Endothelial cell of umbilical vein (primary cell): ENCODE measurements at regions not wholly inside any gene's neighbourhood (a gene's known extent, or its start where the extent isn't known, plus 50 kb on each side); places are given as distances from the start of the nearest gene placed in this dataset.

Experiments used
- EZH2 ChIP-seq: IDR thresholded peaks from 2 replicates; pipeline ENCODE4 v1.6.1; 2012; ENCODE audit warnings: borderline replicate concordance, low read depth, mild to moderate bottlenecking, moderate library complexity, low read length, inconsistent platforms; ENCODE audit not compliant: severe bottlenecking
- POLR2A ChIP-seq: IDR thresholded peaks from 2 replicates; pipeline ENCODE4 v1.6.1; 2012; ENCODE audit warnings: low read depth, mild to moderate bottlenecking, control low read depth, low read length
- POLR2AphosphoS5 ChIP-seq: IDR thresholded peaks from 2 replicates; pipeline ENCODE4 v1.6.1; 2012; ENCODE audit warnings: low read depth, mild to moderate bottlenecking, control low read depth, low read length, moderate library complexity; ENCODE audit not compliant: insufficient read depth
- TF ChIP-seq, protein P1 (sequence below): IDR thresholded peaks from 2 replicates; pipeline ENCODE4 v1.6.1; 2011; ENCODE audit not compliant: insufficient read depth, insufficient read length
- TF ChIP-seq, protein P2 (sequence below), 2 donors: IDR thresholded peaks; 1 replicate in 1 of 2; 2 replicates in 1 of 2; pipeline ENCODE4 v1.5.1; 2011; ENCODE audit warnings: low read length in 2 of 2, mild to moderate bottlenecking in 2 of 2, moderate library complexity in 2 of 2, control low read depth in 1 of 2, inconsistent platforms in 1 of 2, low read depth in 1 of 2; ENCODE audit not compliant: insufficient read depth in 1 of 2; ENCODE audit errors: extremely low read depth in 1 of 2

DNA sequence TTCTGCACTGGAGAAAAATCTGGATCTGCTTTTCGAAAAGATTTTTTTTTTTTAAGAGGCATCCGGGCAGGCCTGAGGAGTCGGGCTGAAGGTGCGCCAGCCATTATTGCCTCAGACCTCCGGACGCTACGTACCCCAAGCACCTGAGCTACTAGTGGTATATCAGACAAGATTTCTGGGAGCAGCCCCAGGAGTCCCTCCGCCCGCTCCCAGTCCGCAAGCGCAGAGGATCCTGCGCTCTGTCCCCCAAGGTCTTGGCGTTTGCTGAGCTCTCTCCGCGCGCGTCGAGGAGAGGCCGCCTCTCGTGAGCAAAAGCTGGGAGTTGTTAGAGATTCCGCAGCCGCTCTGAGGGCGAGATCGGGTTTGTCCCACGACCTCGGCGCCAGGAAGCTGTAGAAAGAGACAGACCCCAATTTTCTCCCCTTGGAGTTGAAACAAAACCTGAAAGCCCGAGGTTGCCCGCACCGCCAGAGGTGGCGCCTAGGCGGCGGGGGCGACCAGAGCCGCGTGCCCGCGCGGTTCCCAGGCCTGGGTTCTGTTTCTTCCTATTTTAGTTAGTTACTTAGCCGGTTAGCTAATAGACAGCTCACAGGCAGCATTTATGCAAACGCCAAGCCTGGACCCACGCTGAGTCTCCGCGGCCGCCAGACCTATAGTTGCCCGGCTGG, 72.5 kb upstream of the POLG start:
- TF ChIP-seq POLR2A (no peak), EZH2 (no peak), POLR2AphosphoS5 (no peak)
- TF ChIP-seq, protein P1, sequence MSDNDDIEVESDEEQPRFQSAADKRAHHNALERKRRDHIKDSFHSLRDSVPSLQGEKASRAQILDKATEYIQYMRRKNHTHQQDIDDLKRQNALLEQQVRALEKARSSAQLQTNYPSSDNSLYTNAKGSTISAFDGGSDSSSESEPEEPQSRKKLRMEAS: no peak
- TF ChIP-seq, protein P2, sequence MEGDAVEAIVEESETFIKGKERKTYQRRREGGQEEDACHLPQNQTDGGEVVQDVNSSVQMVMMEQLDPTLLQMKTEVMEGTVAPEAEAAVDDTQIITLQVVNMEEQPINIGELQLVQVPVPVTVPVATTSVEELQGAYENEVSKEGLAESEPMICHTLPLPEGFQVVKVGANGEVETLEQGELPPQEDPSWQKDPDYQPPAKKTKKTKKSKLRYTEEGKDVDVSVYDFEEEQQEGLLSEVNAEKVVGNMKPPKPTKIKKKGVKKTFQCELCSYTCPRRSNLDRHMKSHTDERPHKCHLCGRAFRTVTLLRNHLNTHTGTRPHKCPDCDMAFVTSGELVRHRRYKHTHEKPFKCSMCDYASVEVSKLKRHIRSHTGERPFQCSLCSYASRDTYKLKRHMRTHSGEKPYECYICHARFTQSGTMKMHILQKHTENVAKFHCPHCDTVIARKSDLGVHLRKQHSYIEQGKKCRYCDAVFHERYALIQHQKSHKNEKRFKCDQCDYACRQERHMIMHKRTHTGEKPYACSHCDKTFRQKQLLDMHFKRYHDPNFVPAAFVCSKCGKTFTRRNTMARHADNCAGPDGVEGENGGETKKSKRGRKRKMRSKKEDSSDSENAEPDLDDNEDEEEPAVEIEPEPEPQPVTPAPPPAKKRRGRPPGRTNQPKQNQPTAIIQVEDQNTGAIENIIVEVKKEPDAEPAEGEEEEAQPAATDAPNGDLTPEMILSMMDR (IDR thresholded peaks at IDR 0.05; ENCODE audit: extremely low read depth in 1 of 2, insufficient read depth in 1 of 2, low read depth in 1 of 2, low read length in 2 of 2): peak in 1 of 2 donors; percentile 8
